Suprapubic skin (tissue), 4 donors: ENCODE measurements at regions not wholly inside any gene's neighbourhood (a gene's known extent, or its start where the extent isn't known, plus 50 kb on each side); places are given as distances from the start of the nearest gene placed in this dataset.

ENCODE experiments used
- CTCF ChIP-seq, 2 donors: fragments of 200-600 bp in 1 of 2; fragments of 450-650 bp in 1 of 2; sonication (generic) in 1 of 2; IDR thresholded peaks; one replicate each; pipeline ENCODE4 v1.5.1; 2016 to 2019; ENCODE audit warnings: antibody characterized with exemption in 2 of 2, mild to moderate bottlenecking in 1 of 2, moderate library complexity in 1 of 2
- EP300 ChIP-seq: sonication (generic); formaldehyde crosslinking; IDR thresholded peaks from one replicate; pipeline ENCODE4 v1.6.1; 2017; ENCODE audit warnings: antibody characterized with exemption
- POLR2A ChIP-seq, 2 donors: fragments of 450-650 bp; IDR thresholded peaks; one replicate each; pipeline ENCODE4 v1.6.1; 2017; ENCODE audit warnings: antibody characterized with exemption in 2 of 2, mild to moderate bottlenecking in 2 of 2, moderate library complexity in 2 of 2
- POLR2AphosphoS5 ChIP-seq, 3 donors: sonication (generic); formaldehyde crosslinking; IDR thresholded peaks; one replicate each; pipeline ENCODE4 v1.6.1; 2017; ENCODE audit warnings: antibody characterized with exemption in 3 of 3

- no peak for TF ChIP-seq CTCF (IDR thresholded peaks at IDR 0.05)
- no peak for TF ChIP-seq POLR2A (IDR thresholded peaks at IDR 0.05)
- TF ChIP-seq EP300, result no peak
- TF ChIP-seq POLR2AphosphoS5 (IDR thresholded peaks at IDR 0.05), result no peak
These were observed 64.7 kb upstream of the GATA2 start for GRCh38 chr3:128557531-128558280.
